Loucy (cell line): ENCODE measurements at regions not wholly inside any gene's neighbourhood (a gene's known extent, or its start where the extent isn't known, plus 50 kb on each side); places are given as distances from the start of the nearest gene placed in this dataset.

Experiments used
- H2AFZ ChIP-seq: fragments of 200-600 bp; sonication (generic); 2 replicates; pipeline ENCODE4 v1.6.0; 2016; ENCODE audit warnings: antibody characterized with exemption, mild to moderate bottlenecking, low read length, moderate library complexity
- H3F3A ChIP-seq: fragments of 200-600 bp; 2 replicates; pipeline ENCODE4 v1.6.0; 2016; ENCODE audit warnings: antibody characterized with exemption, low read depth, mild to moderate bottlenecking
- H3K27me3 ChIP-seq: fragments of 200-600 bp; sonication (generic); 2 replicates; pipeline ENCODE4 v1.6.1; 2014; ENCODE audit warnings: low read length, mild to moderate bottlenecking; ENCODE audit not compliant: insufficient read depth, poor library complexity, severe bottlenecking
- H3K36me3 ChIP-seq: fragments of 200-600 bp; sonication (generic); 2 replicates; pipeline ENCODE4 v1.6.1; 2016; ENCODE audit warnings: low read length; ENCODE audit not compliant: insufficient read depth
- H3K4me1 ChIP-seq: fragments of 200-600 bp; sonication (generic); 2 replicates; pipeline ENCODE4 v1.5.1; 2014; ENCODE audit warnings: low read length, mild to moderate bottlenecking; ENCODE audit not compliant: insufficient read depth, poor library complexity, severe bottlenecking
- H3K4me2 ChIP-seq: fragments of 200-600 bp; sonication (generic); 2 replicates; pipeline ENCODE4 v1.6.0; 2014; ENCODE audit warnings: antibody characterized with exemption, low read length, low read depth, mild to moderate bottlenecking; ENCODE audit not compliant: poor library complexity, severe bottlenecking
- H3K4me3 ChIP-seq: fragments of 200-600 bp; sonication (generic); 2 replicates; pipeline ENCODE4 v1.5.1; 2014; ENCODE audit warnings: low read length, mild to moderate bottlenecking, mixed read lengths; ENCODE audit not compliant: poor library complexity, severe bottlenecking
- H3K79me2 ChIP-seq: fragments of 200-600 bp; sonication (generic); 2 replicates; pipeline ENCODE4 v1.6.1; 2014; ENCODE audit warnings: low read length; ENCODE audit not compliant: insufficient read depth
- H3K9ac ChIP-seq: fragments of 200-600 bp; sonication (generic); 2 replicates; pipeline ENCODE4 v1.6.0; 2014; ENCODE audit warnings: mild to moderate bottlenecking, low read depth, low read length, moderate library complexity; ENCODE audit not compliant: poor library complexity, severe bottlenecking
- H3K9me2 ChIP-seq: fragments of 200-600 bp; sonication (generic); replicated peaks from 2 replicates; pipeline ENCODE4 v1.6.1; 2016; ENCODE audit warnings: low read depth, low read length, mixed read lengths
- H3K9me3 ChIP-seq: fragments of 200-600 bp; sonication (generic); 2 replicates; pipeline ENCODE4 v1.6.1; 2014; ENCODE audit warnings: mild to moderate bottlenecking, antibody characterized with exemption, low read length, low read depth; ENCODE audit not compliant: insufficient read depth
- H4K20me1 ChIP-seq: fragments of 200-600 bp; sonication (generic); 2 replicates; pipeline ENCODE4 v1.6.0; 2014; ENCODE audit warnings: antibody characterized with exemption, low read length, mild to moderate bottlenecking; ENCODE audit not compliant: insufficient read depth, poor library complexity, severe bottlenecking
- EZH2phosphoT487 ChIP-seq: fragments of 200-600 bp; IDR thresholded peaks from 2 replicates; pipeline ENCODE4 v1.6.1; 2018; ENCODE audit warnings: antibody characterized with exemption, mild to moderate bottlenecking, moderate library complexity, borderline replicate concordance
- TF ChIP-seq, protein P1 (sequence below): fragments of 200-600 bp; sonication (generic); conservative IDR thresholded peaks from 2 replicates; pipeline ENCODE4 v1.5.1; 2014; ENCODE audit warnings: mild to moderate bottlenecking, antibody characterized with exemption, low read length

GRCh38 chr1:98034505-98034904 lies 113.7 kb upstream of the DPYD start:
- no peaks in the 10 kb centered on the region for H3K4me1 ChIP-seq
- H3K27me3 ChIP-seq = peaks cover 40% of the 10 kb centered on the region
- H2AFZ ChIP-seq = no peak overlapping the region
- TF ChIP-seq EZH2phosphoT487 = no peak
- H3K4me2 ChIP-seq = no peak overlapping the region
- no peak overlapping the region for H3K9ac ChIP-seq
- H3K9me2 ChIP-seq = no peaks in the 10 kb centered on the region
- H3K79me2 ChIP-seq = no peaks in the 10 kb centered on the region
- no peaks in the 10 kb centered on the region for H3K9me3 ChIP-seq
- no peak overlapping the region for H3K4me3 ChIP-seq
- no peaks in the 10 kb centered on the region for H3F3A ChIP-seq
- no peaks in the 10 kb centered on the region for H4K20me1 ChIP-seq
- H3K36me3 ChIP-seq = no peaks in the 10 kb centered on the region

DNA sequence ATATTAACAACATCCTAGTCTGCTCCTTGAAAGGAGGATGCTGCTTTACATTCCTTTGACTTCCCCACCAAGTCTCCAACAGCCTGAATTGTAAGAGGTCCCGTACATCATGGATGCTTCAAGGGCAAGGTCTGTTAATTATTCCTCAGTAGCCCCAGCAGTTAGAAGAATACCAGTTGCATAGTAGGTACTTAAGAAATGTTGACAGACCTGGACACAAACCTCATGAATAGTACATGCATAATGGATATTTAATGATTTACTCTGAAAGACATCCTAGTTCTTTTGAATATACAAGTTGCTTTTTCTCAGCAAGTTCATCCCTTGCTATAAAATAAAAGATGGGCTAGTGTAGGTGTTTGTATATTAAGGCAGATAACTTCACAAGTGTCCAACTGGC lies 112.1 kb upstream of the DPYD start:
- Histone ChIP-seq H3K9me2 (no peaks in the 10 kb centered on the region), H3K4me3 (no peak overlapping the region), H3K4me2 (no peak overlapping the region), H3K9ac (no peak overlapping the region), H3F3A (no peaks in the 10 kb centered on the region), H3K9me3 (no peaks in the 10 kb centered on the region), H4K20me1 (no peaks in the 10 kb centered on the region), H3K27me3 (peaks cover 38% of the 10 kb centered on the region), H3K36me3 (no peaks in the 10 kb centered on the region), H3K79me2 (no peaks in the 10 kb centered on the region), H3K4me1 (no peaks in the 10 kb centered on the region), H2AFZ (no peak overlapping the region)
- no peak for TF ChIP-seq EZH2phosphoT487
- TF ChIP-seq, protein P1, sequence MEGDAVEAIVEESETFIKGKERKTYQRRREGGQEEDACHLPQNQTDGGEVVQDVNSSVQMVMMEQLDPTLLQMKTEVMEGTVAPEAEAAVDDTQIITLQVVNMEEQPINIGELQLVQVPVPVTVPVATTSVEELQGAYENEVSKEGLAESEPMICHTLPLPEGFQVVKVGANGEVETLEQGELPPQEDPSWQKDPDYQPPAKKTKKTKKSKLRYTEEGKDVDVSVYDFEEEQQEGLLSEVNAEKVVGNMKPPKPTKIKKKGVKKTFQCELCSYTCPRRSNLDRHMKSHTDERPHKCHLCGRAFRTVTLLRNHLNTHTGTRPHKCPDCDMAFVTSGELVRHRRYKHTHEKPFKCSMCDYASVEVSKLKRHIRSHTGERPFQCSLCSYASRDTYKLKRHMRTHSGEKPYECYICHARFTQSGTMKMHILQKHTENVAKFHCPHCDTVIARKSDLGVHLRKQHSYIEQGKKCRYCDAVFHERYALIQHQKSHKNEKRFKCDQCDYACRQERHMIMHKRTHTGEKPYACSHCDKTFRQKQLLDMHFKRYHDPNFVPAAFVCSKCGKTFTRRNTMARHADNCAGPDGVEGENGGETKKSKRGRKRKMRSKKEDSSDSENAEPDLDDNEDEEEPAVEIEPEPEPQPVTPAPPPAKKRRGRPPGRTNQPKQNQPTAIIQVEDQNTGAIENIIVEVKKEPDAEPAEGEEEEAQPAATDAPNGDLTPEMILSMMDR = no peak

DNA sequence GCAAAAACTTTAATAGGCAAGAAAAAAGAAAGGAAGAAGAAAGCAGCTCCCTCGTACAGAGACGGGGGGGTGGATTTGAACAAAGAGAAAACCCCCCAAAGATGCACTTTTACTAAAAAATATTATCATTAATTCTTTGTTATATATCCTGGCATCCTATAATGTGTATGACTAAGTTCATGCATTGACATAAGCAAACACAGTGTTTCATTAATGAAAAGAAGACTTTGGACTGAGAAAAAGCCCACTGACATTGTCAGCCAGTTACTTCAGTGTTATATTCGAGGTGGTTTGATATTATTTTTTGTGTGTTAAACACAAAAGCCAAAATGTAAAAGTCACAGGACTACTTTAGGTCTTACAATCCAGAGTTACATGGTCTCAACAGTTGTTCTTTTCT lies 110.1 kb upstream of the DPYD start:
- H3K4me3 ChIP-seq = no peak overlapping the region
- H3K9me2 ChIP-seq = no peaks in the 10 kb centered on the region
- no peaks in the 10 kb centered on the region for H3K4me1 ChIP-seq
- H3K4me2 ChIP-seq = no peak overlapping the region
- H3F3A ChIP-seq = no peaks in the 10 kb centered on the region
- no peaks in the 10 kb centered on the region for H3K36me3 ChIP-seq
- no peaks in the 10 kb centered on the region for H3K9me3 ChIP-seq
- no peak overlapping the region for H2AFZ ChIP-seq
- H3K27me3 ChIP-seq = peaks cover 45% of the 10 kb centered on the region
- H3K9ac ChIP-seq = no peak overlapping the region
- H4K20me1 ChIP-seq = no peaks in the 10 kb centered on the region
- TF ChIP-seq, protein P1 = no peak
- TF ChIP-seq EZH2phosphoT487 = no peak
- no peaks in the 10 kb centered on the region for H3K79me2 ChIP-seq

- H3K4me3 ChIP-seq = no peak overlapping the region
- no peak for TF ChIP-seq EZH2phosphoT487
- TF ChIP-seq, protein P1 = no peak
- no peaks in the 10 kb centered on the region for H3K36me3 ChIP-seq
- H3K79me2 ChIP-seq = no peaks in the 10 kb centered on the region
- no peaks in the 10 kb centered on the region for H3K4me1 ChIP-seq
- no peak overlapping the region for H3K9ac ChIP-seq
- H4K20me1 ChIP-seq = no peaks in the 10 kb centered on the region
- H3K9me3 ChIP-seq = no peaks in the 10 kb centered on the region
- H3K9me2 ChIP-seq = no peaks in the 10 kb centered on the region
- H2AFZ ChIP-seq = no peak overlapping the region
- no peaks in the 10 kb centered on the region for H3F3A ChIP-seq
- H3K27me3 ChIP-seq = peaks cover 45% of the 10 kb centered on the region
- H3K4me2 ChIP-seq = no peak overlapping the region
Measured at GRCh38 chr1:98030483-98030882, 109.6 kb upstream of the DPYD start.
